Upper lobe of right lung (tissue), 1 donor: ENCODE measurements at regions not wholly inside any gene's neighbourhood (a gene's known extent, or its start where the extent isn't known, plus 50 kb on each side); places are given as distances from the start of the nearest gene placed in this dataset.

Experiments used
- ATAC-seq: fragments of 200-7000 bp; cut with Tn5 transposase; one replicate; pipeline ENCODE4 v1.9.1; 2020; ENCODE audit warnings: mild to moderate bottlenecking, moderate library complexity
- DNase-seq: peaks from one replicate; pipeline ENCODE4 v3.0.0-alpha.2; 2020
- H3K27ac ChIP-seq: fragments of 200-600 bp; one replicate; pipeline ENCODE4 v1.8.0; 2022
- H3K27me3 ChIP-seq: fragments of 200-600 bp; one replicate; pipeline ENCODE4 v1.8.0; 2022; ENCODE audit warnings: mild to moderate bottlenecking
- H3K36me3 ChIP-seq: fragments of 200-600 bp; one replicate; pipeline ENCODE4 v1.8.0; 2022
- H3K4me1 ChIP-seq: fragments of 200-600 bp; one replicate; pipeline ENCODE4 v1.8.0; 2022
- H3K4me3 ChIP-seq: fragments of 200-600 bp; one replicate; pipeline ENCODE4 v1.8.0; 2022; ENCODE audit warnings: mild to moderate bottlenecking
- H3K9me3 ChIP-seq: fragments of 200-600 bp; one replicate; pipeline ENCODE4 v1.8.0; 2022
- intact Hi-C: fragments of 100-400 bp; cut with DNase I; formaldehyde crosslinking; loops from one replicate; pipeline ENCODE4 v1.11.0; 2022
- TF ChIP-seq, protein P1 (sequence below): fragments of 200-600 bp; IDR thresholded peaks from one replicate; pipeline ENCODE4 v1.8.0; 2022; ENCODE audit warnings: antibody characterized with exemption
- donor health status: DM: no; HTN: yes; CAD: no; lungs with severe emphysema.

GRCh38 chr20:16166737-16167136 is 406.5 kb downstream of the KIF16B start:
- Histone ChIP-seq H3K9me3 (no peaks in the 10 kb centered on the region), H3K27me3 (no peaks in the 10 kb centered on the region), H3K4me3 (no peak overlapping the region), H3K27ac (no peak overlapping the region), H3K36me3 (no peaks in the 10 kb centered on the region), H3K4me1 (no peaks in the 10 kb centered on the region)
- no peak for DNase-seq
- intact Hi-C loops: no loop called here
- TF ChIP-seq, protein P1, sequence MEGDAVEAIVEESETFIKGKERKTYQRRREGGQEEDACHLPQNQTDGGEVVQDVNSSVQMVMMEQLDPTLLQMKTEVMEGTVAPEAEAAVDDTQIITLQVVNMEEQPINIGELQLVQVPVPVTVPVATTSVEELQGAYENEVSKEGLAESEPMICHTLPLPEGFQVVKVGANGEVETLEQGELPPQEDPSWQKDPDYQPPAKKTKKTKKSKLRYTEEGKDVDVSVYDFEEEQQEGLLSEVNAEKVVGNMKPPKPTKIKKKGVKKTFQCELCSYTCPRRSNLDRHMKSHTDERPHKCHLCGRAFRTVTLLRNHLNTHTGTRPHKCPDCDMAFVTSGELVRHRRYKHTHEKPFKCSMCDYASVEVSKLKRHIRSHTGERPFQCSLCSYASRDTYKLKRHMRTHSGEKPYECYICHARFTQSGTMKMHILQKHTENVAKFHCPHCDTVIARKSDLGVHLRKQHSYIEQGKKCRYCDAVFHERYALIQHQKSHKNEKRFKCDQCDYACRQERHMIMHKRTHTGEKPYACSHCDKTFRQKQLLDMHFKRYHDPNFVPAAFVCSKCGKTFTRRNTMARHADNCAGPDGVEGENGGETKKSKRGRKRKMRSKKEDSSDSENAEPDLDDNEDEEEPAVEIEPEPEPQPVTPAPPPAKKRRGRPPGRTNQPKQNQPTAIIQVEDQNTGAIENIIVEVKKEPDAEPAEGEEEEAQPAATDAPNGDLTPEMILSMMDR: no peak
- ATAC-seq: no peak

DNA sequence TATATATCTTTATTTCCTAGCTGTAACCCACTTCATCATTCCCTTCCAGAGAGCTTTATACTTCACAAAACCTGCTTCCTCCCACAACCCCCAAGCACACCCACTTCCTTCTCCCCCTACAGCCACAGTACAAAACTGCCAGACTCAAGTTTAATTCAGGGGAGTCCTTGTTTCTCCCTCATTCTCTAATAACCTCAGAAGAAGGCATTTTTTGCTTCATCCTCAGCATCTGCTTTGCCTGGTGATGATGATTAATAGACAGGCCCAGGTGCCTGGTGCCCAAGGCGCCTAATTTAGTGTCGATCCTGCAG is 414.3 kb downstream of the KIF16B start:
- no peak overlapping the region for H3K27ac ChIP-seq
- DNase-seq: no peak
- no peaks in the 10 kb centered on the region for H3K9me3 ChIP-seq
- no peak for ATAC-seq
- H3K36me3 ChIP-seq: no peaks in the 10 kb centered on the region
- TF ChIP-seq, protein P1: no peak
- H3K4me1 ChIP-seq: no peaks in the 10 kb centered on the region
- H3K4me3 ChIP-seq: no peak overlapping the region
- intact Hi-C loops: no loop called here
- H3K27me3 ChIP-seq: no peaks in the 10 kb centered on the region

DNA sequence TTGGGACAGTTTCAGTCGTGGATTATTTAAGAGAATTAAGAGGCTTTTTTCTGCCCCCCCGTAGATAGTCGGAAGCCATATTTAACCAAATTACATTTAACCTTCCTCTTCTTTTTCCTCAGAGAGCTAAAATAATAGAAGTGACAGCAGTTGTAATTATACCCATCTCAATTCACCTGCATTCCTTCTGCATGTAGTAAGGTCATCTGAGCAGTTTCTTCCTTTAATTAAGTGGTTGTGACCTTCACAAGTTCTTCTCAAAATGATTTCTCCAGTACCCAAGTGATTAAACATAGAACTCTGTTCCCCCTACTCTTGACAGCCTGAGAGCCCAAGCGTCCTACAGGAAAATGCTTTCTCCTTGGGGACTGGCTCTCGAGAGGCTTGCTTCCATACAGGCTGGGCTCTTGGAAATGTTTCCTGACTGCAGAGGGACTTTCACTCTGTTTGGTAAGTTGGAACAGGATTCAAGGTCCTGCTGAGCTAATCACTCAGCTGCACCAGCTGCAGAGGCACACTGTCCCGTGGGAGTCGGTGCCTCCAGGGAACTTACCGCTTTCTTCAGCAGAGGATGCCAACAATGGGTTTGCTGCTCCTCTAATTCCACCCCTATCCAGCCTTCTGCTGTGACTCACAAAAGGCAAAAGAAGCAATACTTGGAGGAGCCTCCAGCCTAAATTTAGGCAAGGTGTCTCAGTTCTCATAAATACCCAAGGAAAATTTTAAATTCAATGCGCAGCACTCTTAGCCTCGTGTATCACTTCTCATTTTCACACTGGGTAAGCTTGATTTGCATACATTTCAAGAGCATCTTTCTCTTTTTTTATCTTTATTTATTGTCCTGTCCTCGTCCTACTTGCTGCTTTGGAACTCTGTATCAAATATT is 414.9 kb downstream of the KIF16B start:
- H3K27ac ChIP-seq: no peak overlapping the region
- intact Hi-C loops: no loop called here
- no peaks in the 10 kb centered on the region for H3K9me3 ChIP-seq
- ATAC-seq (no peak), DNase-seq (no peak)
- no peaks in the 10 kb centered on the region for H3K36me3 ChIP-seq
- H3K4me3 ChIP-seq: no peak overlapping the region
- TF ChIP-seq, protein P1: no peak
- no peaks in the 10 kb centered on the region for H3K27me3 ChIP-seq
- no peaks in the 10 kb centered on the region for H3K4me1 ChIP-seq

- no peaks in the 10 kb centered on the region for H3K27me3 ChIP-seq
- ATAC-seq: no peak
- H3K4me1 ChIP-seq: no peaks in the 10 kb centered on the region
- no peak overlapping the region for H3K27ac ChIP-seq
- no peaks in the 10 kb centered on the region for H3K9me3 ChIP-seq
- TF ChIP-seq, protein P1: no peak
- no peak for DNase-seq
- no peaks in the 10 kb centered on the region for H3K36me3 ChIP-seq
- no peak overlapping the region for H3K4me3 ChIP-seq
- intact Hi-C loops: no loop called here
Measured at GRCh38 chr20:16147916-16148315, 425.3 kb downstream of the KIF16B start.

DNA sequence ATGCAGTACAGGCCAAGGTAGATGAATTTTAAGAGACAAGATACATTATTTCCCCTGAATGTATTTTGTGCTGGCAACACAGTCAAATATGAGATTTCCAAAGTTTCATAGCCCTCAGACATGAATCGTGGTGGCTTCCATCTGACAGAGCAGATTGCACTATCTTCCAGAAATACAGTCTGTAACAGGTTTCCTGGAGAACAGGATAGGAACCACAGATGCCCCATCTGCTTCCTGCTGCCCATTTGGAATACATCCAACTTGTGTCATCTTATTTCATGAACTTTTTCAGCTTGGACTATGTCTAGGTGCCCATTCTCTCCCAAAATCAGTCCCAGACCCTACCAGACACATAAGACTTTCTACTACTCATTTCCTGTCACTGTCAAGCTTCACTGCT is 426.0 kb downstream of the KIF16B start:
- intact Hi-C loops: no loop called here
- ATAC-seq: no peak

More for the DNA sequence above, 426.0 kb downstream of the KIF16B start:
- H3K36me3 ChIP-seq: no peaks in the 10 kb centered on the region
- TF ChIP-seq, protein P1: no peak
- no peak overlapping the region for H3K4me3 ChIP-seq
- H3K27ac ChIP-seq: no peak overlapping the region
- no peaks in the 10 kb centered on the region for H3K9me3 ChIP-seq
- no peaks in the 10 kb centered on the region for H3K4me1 ChIP-seq
- DNase-seq: no peak
- H3K27me3 ChIP-seq: no peaks in the 10 kb centered on the region
